Esophagus muscularis mucosa (tissue), 4 donors: ENCODE measurements at regions not wholly inside any gene's neighbourhood (a gene's known extent, or its start where the extent isn't known, plus 50 kb on each side); places are given as distances from the start of the nearest gene placed in this dataset.

Experiments used
- DNase-seq: peaks from one replicate; pipeline ENCODE4 v3.0.0-alpha.2; 2017; ENCODE audit errors: extremely low spot score
- H3K27ac ChIP-seq, 4 donors: fragments of 200-600 bp; sonication (generic); replicated peaks in 1 of 4; 1 replicate in 3 of 4; 2 replicates in 1 of 4; pipeline ENCODE4 v1.5.1; 2016 to 2019; ENCODE audit warnings: mild to moderate bottlenecking in 1 of 4
- H3K27me3 ChIP-seq, 4 donors: fragments of 200-600 bp; sonication (generic); one replicate each; pipeline versions ENCODE4 v1.5.1 to v1.6.0; 2016 to 2019
- H3K36me3 ChIP-seq, 4 donors: fragments of 200-600 bp; sonication (generic); one replicate each; pipeline ENCODE4 v1.5.1; 2016 to 2019
- H3K4me1 ChIP-seq, 4 donors: fragments of 200-600 bp; sonication (generic); one replicate each; pipeline ENCODE4 v1.5.1; 2016 to 2019
- H3K4me3 ChIP-seq, 4 donors: fragments of 200-600 bp; sonication (generic); 1 replicate in 2 of 4; 2 replicates in 2 of 4; pipeline ENCODE4 v1.5.1; 2016 to 2019; ENCODE audit warnings: mild to moderate bottlenecking in 4 of 4, moderate library complexity in 1 of 4
- H3K9me3 ChIP-seq, 4 donors: fragments of 200-600 bp; sonication (generic); 1 replicate in 3 of 4; 2 replicates in 1 of 4; pipeline ENCODE4 v1.5.1; 2016 to 2019
- CTCF ChIP-seq, 3 experiments: fragments of 200-600 bp in 2 of 3; fragments of 450-650 bp in 1 of 3; sonication (generic) in 2 of 3; IDR thresholded peaks; one replicate each; pipeline ENCODE4 v1.5.1; 2017 to 2019; ENCODE audit warnings: antibody characterized with exemption in 3 of 3, mild to moderate bottlenecking in 2 of 3, moderate library complexity in 1 of 3
- EP300 ChIP-seq: sonication (generic); formaldehyde crosslinking; IDR thresholded peaks from one replicate; pipeline ENCODE4 v1.6.1; 2017; ENCODE audit warnings: antibody characterized with exemption
- POLR2A ChIP-seq: fragments of 450-650 bp; IDR thresholded peaks from one replicate; pipeline ENCODE4 v1.6.1; 2017; ENCODE audit warnings: antibody characterized with exemption, moderate library complexity, mild to moderate bottlenecking, low read depth
- POLR2AphosphoS5 ChIP-seq, 2 donors: sonication (generic); formaldehyde crosslinking; IDR thresholded peaks; one replicate each; pipeline ENCODE4 v1.6.1; 2017; ENCODE audit warnings: antibody characterized with exemption in 2 of 2
- WGBS: methylation state at CpG from one replicate; pipeline ENCODE4 v1.1.5; 2018; 5-methylcytosine and 5-hydroxymethylcytosine counted together
- intact Hi-C: fragments of 100-400 bp; cut with DNase I; formaldehyde crosslinking; loops from one replicate; pipeline ENCODE4 v1.15.1; 2023

GRCh38 chr16:86786338-86786737 lies 208.0 kb downstream of the FOXL1 start:
- Histone ChIP-seq H3K36me3 (no peaks in the 10 kb centered on the region), H3K27ac (no peak overlapping the region), H3K27me3 (peaks cover 0 to 57% (median 2%) of the 10 kb centered on the region in 4 donors), H3K9me3 (no peaks in the 10 kb centered on the region), H3K4me3 (no peak overlapping the region), H3K4me1 (peaks cover 0 to 11% (median 0%) of the 10 kb centered on the region in 4 donors)
- intact Hi-C loops, result no loop called here
- DNase-seq, result no peak
- WGBS, result 97% methylated on average over 3 of the region's 4 CpGs
- no peak for TF ChIP-seq CTCF (IDR thresholded peaks at IDR 0.05)
- no peak for TF ChIP-seq POLR2AphosphoS5 (IDR thresholded peaks at IDR 0.05)
- TF ChIP-seq EP300, result no peak
- no peak for TF ChIP-seq POLR2A

DNA sequence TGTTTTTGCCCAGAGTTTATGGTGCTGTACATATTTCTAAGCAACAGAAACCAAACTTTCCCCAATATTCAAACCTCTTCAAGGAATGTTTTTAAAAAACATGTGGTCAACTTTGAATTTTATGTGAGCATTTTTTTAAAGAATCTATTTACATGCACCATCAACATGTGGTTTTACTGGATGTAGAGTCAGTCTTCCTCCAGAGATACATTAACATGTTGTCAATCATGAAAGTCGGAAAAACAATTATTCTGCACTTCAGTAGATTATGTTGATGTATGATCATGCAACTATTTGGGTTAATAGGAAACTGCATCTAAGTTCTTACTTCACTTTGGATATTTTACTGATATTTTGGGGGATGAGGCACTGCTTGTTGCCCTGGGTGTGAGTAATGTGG lies 208.6 kb downstream of the FOXL1 start:
- peaks cover 0 to 11% (median 0%) of the 10 kb centered on the region in 4 donors for H3K4me1 ChIP-seq
- WGBS, result 80% methylated on average over 1 of the region's 1 CpG
- H3K27ac ChIP-seq, result no peak overlapping the region
- intact Hi-C loops, result no loop called here
- H3K27me3 ChIP-seq, result peaks cover 0 to 61% (median 2%) of the 10 kb centered on the region in 4 donors
- DNase-seq, result no peak
- no peaks in the 10 kb centered on the region for H3K36me3 ChIP-seq
- no peak overlapping the region for H3K4me3 ChIP-seq
- no peaks in the 10 kb centered on the region for H3K9me3 ChIP-seq
- TF ChIP-seq POLR2A, result no peak
- no peak for TF ChIP-seq POLR2AphosphoS5 (IDR thresholded peaks at IDR 0.05)
- TF ChIP-seq EP300, result no peak
- TF ChIP-seq CTCF (IDR thresholded peaks at IDR 0.05), result no peak

DNA sequence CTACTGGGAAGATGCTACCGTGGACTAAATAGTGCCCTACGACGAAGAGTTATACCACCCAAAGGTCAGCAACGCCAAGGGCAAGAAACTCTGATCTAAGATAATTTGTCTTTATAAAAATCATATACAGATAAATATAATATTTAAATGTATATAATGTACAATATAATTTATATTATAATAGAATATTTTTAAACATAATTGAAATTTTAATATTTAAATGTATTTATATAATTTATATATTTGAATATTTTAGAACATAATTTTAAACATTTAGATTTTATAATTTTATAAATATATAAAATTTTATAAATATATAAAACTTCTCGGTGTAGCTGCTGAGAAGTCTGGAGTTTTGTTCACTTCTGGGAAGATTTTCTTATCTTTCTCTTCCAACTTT lies 209.2 kb downstream of the FOXL1 start:
- intact Hi-C loops, result no loop called here
- DNase-seq, result no peak
- TF ChIP-seq CTCF (IDR thresholded peaks at IDR 0.05), result no peak
- no peak for TF ChIP-seq EP300
- TF ChIP-seq POLR2AphosphoS5 (IDR thresholded peaks at IDR 0.05), result no peak
- no peak for TF ChIP-seq POLR2A
- Histone ChIP-seq H3K36me3 (no peaks in the 10 kb centered on the region), H3K4me3 (no peak overlapping the region), H3K9me3 (no peaks in the 10 kb centered on the region), H3K27ac (no peak overlapping the region), H3K4me1 (peaks cover 0 to 11% (median 0%) of the 10 kb centered on the region in 4 donors), H3K27me3 (peaks cover 0 to 63% (median 2%) of the 10 kb centered on the region in 4 donors)
- 76% methylated on average over 5 of the region's 5 CpGs for WGBS

DNA sequence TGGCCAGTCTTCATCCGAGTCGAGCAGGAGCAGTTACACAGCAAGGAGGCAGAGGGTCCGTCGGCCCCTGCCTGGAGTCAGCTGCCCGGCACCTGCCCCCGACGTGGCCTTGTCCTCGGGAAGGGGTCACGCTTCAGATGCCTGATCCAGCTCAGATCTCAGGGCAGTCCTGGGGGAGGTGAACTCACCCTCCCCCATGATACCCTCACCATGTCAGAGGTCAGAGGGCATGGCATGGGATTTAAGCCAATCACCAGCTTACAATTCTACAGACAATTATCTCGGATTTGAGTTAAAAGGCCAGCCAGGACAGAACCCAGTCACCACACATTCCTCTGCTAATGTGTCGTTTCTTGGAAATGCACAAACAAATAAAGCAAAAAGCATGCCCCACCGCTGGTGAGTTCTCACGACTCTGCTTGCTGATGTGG lies 211.3 kb downstream of the FOXL1 start:
- no peak overlapping the region for H3K4me3 ChIP-seq
- intact Hi-C loops, result no loop called here
- 68% methylated on average over 13 of the region's 13 CpGs for WGBS
- H3K36me3 ChIP-seq, result no peaks in the 10 kb centered on the region
- DNase-seq, result no peak
- H3K9me3 ChIP-seq, result no peaks in the 10 kb centered on the region
- H3K27me3 ChIP-seq, result peaks cover 0 to 63% (median 2%) of the 10 kb centered on the region in 4 donors
- no peaks in the 10 kb centered on the region for H3K4me1 ChIP-seq
- no peak for TF ChIP-seq CTCF (IDR thresholded peaks at IDR 0.05)
- TF ChIP-seq POLR2AphosphoS5 (IDR thresholded peaks at IDR 0.05), result no peak
- TF ChIP-seq EP300, result no peak
- no peak for TF ChIP-seq POLR2A
- no peak overlapping the region for H3K27ac ChIP-seq
